Peyer's patch (tissue), 4 donors: ENCODE measurements at regions not wholly inside any gene's neighbourhood (a gene's known extent, or its start where the extent isn't known, plus 50 kb on each side); places are given as distances from the start of the nearest gene placed in this dataset.

Experiments used
- CTCF ChIP-seq, 6 experiments: fragments of 450-650 bp in 4 of 6; fragments of 200-600 bp in 2 of 6; sonication (generic) in 1 of 6; IDR thresholded peaks; one replicate each; pipeline ENCODE4 v1.5.1; 2017 to 2019; ENCODE audit warnings: antibody characterized with exemption in 6 of 6, mild to moderate bottlenecking in 3 of 6, moderate library complexity in 1 of 6
- POLR2A ChIP-seq, 2 donors: fragments of 450-650 bp; IDR thresholded peaks; one replicate each; pipeline ENCODE4 v1.5.1; 2017; ENCODE audit warnings: antibody characterized with exemption in 2 of 2, mild to moderate bottlenecking in 2 of 2, moderate library complexity in 2 of 2

GRCh38 chr10:90245623-90246022 lies 544.2 kb downstream of the KIF20B start:
- TF ChIP-seq CTCF (IDR thresholded peaks at IDR 0.05), result no peak
- TF ChIP-seq POLR2A (IDR thresholded peaks at IDR 0.05), result no peak
